ENCODE measurements at regions not wholly inside any gene's neighbourhood (a gene's known extent, or its start where the extent isn't known, plus 50 kb on each side); places are given as distances from the start of the nearest gene placed in this dataset.

DNA sequence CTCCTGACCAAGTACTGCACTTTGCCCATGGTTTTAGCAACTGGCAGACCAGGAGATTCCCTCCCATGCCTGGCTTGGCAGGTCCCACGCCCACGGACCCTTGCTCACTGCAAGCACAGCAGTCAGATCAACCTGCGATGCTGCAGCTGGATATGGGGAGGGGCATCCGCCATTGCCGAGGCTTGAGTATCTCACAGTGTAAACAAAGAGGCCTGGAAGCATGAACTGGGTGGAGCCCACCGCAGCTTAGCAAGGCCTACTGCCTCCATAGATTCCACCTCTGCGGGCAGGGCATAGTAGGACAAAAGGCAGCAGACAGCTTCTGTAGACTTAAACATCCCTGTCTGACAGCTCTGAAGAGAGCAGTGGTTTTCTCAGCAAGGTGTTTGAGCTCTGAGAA, 479.8 kb downstream of the FUT8 start:
- ChIA-PET RAD21 (ENCODE audit: unreplicated experiment) (no interaction called here), SMC1A (ENCODE audit: uncharacterized antibody, unreplicated experiment) (interaction anchor here (0.7 kb wide), 1 partner anchor 68 kb away, joined by 3 read pairs; no protein-coding TSS in a partner anchor), POLR2A (no interaction called here), CTCF (no interaction called here)
- Histone ChIP-seq H3K4me2 (ENCODE audit: control insufficient read depth, insufficient read depth) (no peak overlapping the region), H3K36me3 (ENCODE audit: control insufficient read depth in 2 of 2, insufficient read depth in 2 of 2, low read length in 1 of 2) (no peaks in the 10 kb centered on the region), H3K27ac (ENCODE audit: control insufficient read depth, insufficient read depth) (no peak overlapping the region), H3K9ac (ENCODE audit: control insufficient read depth, insufficient read depth, low read length) (no peak overlapping the region), H2AFZ (ENCODE audit: control insufficient read depth, low read depth, low read length) (no peak overlapping the region), H3K27me3 (replicated peaks in 1 of 2; ENCODE audit: control insufficient read depth in 2 of 2, insufficient read depth in 2 of 2, low read length in 1 of 2) (0 out of 4 replicates have a peak, but pooled peaks cover 0 to 1% of the 10 kb centered on the region in 2 experiments), H4K20me1 (ENCODE audit: control insufficient read depth, insufficient read depth) (no peaks in the 10 kb centered on the region), H3K79me2 (ENCODE audit: control insufficient read depth, insufficient read depth, low read length) (no peaks in the 10 kb centered on the region), H3K4me1 (ENCODE audit: control insufficient read depth, insufficient read depth, low read length) (no peaks in the 10 kb centered on the region), H3K4me3 (no peak overlapping the region), H3K9me3 (replicated peaks; ENCODE audit: control insufficient read depth, insufficient read depth, low read length) (no peaks in the 10 kb centered on the region)
- TF ChIP-seq SUPT20H (IDR thresholded peaks at IDR 0.05; ENCODE audit: borderline replicate concordance, control insufficient read depth, low read depth, low read length) = no peak
- WGBS (ENCODE audit: insufficient coverage, insufficient replicate concordance, low lambda C conversion rate, missing lambda C conversion rate) = 58% methylated on average over 7 of the region's 7 CpGs
- in situ Hi-C loops (cut with MboI) (no loop called here), intact Hi-C loops (cut with micrococcal nuclease; ENCODE audit: unreplicated experiment) (no loop called here)
- no peak for FAIRE-seq
- no peak for DNase-seq (ENCODE audit: low read depth, low spot score)
- no peak for ATAC-seq
- no TSS peak for BruUV-seq (replicated peaks)

GRCh38 chr14:65900164-65900563, 487.6 kb downstream of the FUT8 start:
- ChIA-PET POLR2A (no interaction called here), SMC1A (ENCODE audit: uncharacterized antibody, unreplicated experiment) (no interaction called here), RAD21 (ENCODE audit: unreplicated experiment) (no interaction called here), CTCF (no interaction called here)
- DNase-seq (ENCODE audit: low read depth, low spot score) = no peak
- 45% methylated on average over 2 of the region's 2 CpGs for WGBS (ENCODE audit: insufficient coverage, insufficient replicate concordance, low lambda C conversion rate, missing lambda C conversion rate)
- H3K4me1 ChIP-seq (ENCODE audit: control insufficient read depth, insufficient read depth, low read length) = no peaks in the 10 kb centered on the region
- H3K4me2 ChIP-seq (ENCODE audit: control insufficient read depth, insufficient read depth) = no peak overlapping the region
- H3K27ac ChIP-seq (ENCODE audit: control insufficient read depth, insufficient read depth) = no peak overlapping the region
- H4K20me1 ChIP-seq (ENCODE audit: control insufficient read depth, insufficient read depth) = no peaks in the 10 kb centered on the region
- in situ Hi-C loops (cut with MboI) = no loop called here
- no peak overlapping the region for H3K9ac ChIP-seq (ENCODE audit: control insufficient read depth, insufficient read depth, low read length)
- H3K79me2 ChIP-seq (ENCODE audit: control insufficient read depth, insufficient read depth, low read length) = no peaks in the 10 kb centered on the region
- BruUV-seq (replicated peaks) = no TSS peak
- H3K4me3 ChIP-seq = no peak overlapping the region
- H3K36me3 ChIP-seq (ENCODE audit: control insufficient read depth in 2 of 2, insufficient read depth in 2 of 2, low read length in 1 of 2) = no peaks in the 10 kb centered on the region
- no peak for ATAC-seq
- TF ChIP-seq EP300 (IDR thresholded peaks at IDR 0.05; ENCODE audit: borderline replicate concordance in 1 of 2, control insufficient read depth in 1 of 2, low read depth in 2 of 2, low read length in 2 of 2) (no peak), CBFB (IDR thresholded peaks at IDR 0.05; ENCODE audit: low read depth) (no peak), SIX5 (IDR thresholded peaks at IDR 0.05; ENCODE audit: low read depth, low read length, severe bottlenecking) (no peak), E2F4 (IDR thresholded peaks at IDR 0.05; ENCODE audit: low read depth, low read length) (no peak), MXI1 (IDR thresholded peaks at IDR 0.05; ENCODE audit: low read depth, low read length) (no peak), MAX (IDR thresholded peaks at IDR 0.05; ENCODE audit: low read depth, low read length) (no peak), HCFC1 (IDR thresholded peaks at IDR 0.05; ENCODE audit: low read length) (no peak), ZNF687 (IDR thresholded peaks at IDR 0.05) (no peak), NR2C1 (IDR thresholded peaks at IDR 0.05) (no peak), ATF3 (IDR thresholded peaks at IDR 0.05; ENCODE audit: borderline replicate concordance, extremely low read depth, low read depth, low read length) (no peak), MTA2 (IDR thresholded peaks at IDR 0.05; ENCODE audit: low read depth) (no peak), POLR2AphosphoS2 (IDR thresholded peaks at IDR 0.05; ENCODE audit: low read depth, low read length) (no peak)
- no peak for FAIRE-seq
- no peaks in the 10 kb centered on the region; the same call in 2 of the 3 replicates for H3K9me3 ChIP-seq (replicated peaks; ENCODE audit: control insufficient read depth, insufficient read depth, low read length)
- no peaks in the 10 kb centered on the region for H3K27me3 ChIP-seq (replicated peaks in 1 of 2; ENCODE audit: control insufficient read depth in 2 of 2, insufficient read depth in 2 of 2, low read length in 1 of 2)
- no peak overlapping the region for H2AFZ ChIP-seq (ENCODE audit: control insufficient read depth, low read depth, low read length)
- intact Hi-C loops (cut with micrococcal nuclease; ENCODE audit: unreplicated experiment) = no loop called here

Data from GM12878 (cell line).